Kidney (tissue), 13 donors: ENCODE measurements at regions not wholly inside any gene's neighbourhood (a gene's known extent, or its start where the extent isn't known, plus 50 kb on each side); places are given as distances from the start of the nearest gene placed in this dataset.

Experiments
- DNase-seq, 5 donors: peaks; one replicate each; pipeline ENCODE4 v3.0.0-alpha.2; 2013 to 2020
- FAIRE-seq: peaks from 2 replicates; lab custom pipeline; 2012; peaks lifted over from hg19 to GRCh38; lab: Jason Lieb, UNC
- H3K27ac ChIP-seq, 2 donors: one replicate each; pipeline ENCODE4 v1.7.0; 2013; ENCODE audit warnings: low read depth in 2 of 2, low read length in 2 of 2, inconsistent platforms in 1 of 2
- H3K27me3 ChIP-seq: one replicate; pipeline ENCODE4 v1.7.1; 2013; ENCODE audit warnings: low read length, inconsistent platforms; ENCODE audit not compliant: control insufficient read depth, insufficient read depth
- H3K36me3 ChIP-seq, 3 donors: one replicate each; pipeline versions ENCODE4 v1.7.0 to v1.7.1; 2013; ENCODE audit warnings: low read length in 3 of 3, control low read depth in 1 of 3, inconsistent platforms in 1 of 3; ENCODE audit not compliant: insufficient read depth in 3 of 3, control insufficient read depth in 2 of 3
- H3K4me1 ChIP-seq, 3 donors: one replicate each; pipeline versions ENCODE4 v1.7.0 to v1.7.1; 2013; ENCODE audit warnings: low read length in 3 of 3, inconsistent platforms in 1 of 3, low read depth in 1 of 3; ENCODE audit not compliant: control insufficient read depth in 2 of 3, insufficient read depth in 2 of 3
- H3K4me3 ChIP-seq, 3 donors: one replicate each; pipeline versions ENCODE4 v1.7.0 to v1.8.1; 2013; ENCODE audit warnings: low read length in 3 of 3, control low read depth in 1 of 3, inconsistent platforms in 1 of 3
- H3K9ac ChIP-seq, 3 donors: one replicate each; pipeline versions ENCODE4 v1.7.0 to v1.7.1; 2013; ENCODE audit warnings: low read length in 3 of 3, control low read depth in 1 of 3, inconsistent platforms in 1 of 3
- H3K9me3 ChIP-seq, 3 donors: one replicate each; pipeline versions ENCODE4 v1.7.0 to v1.7.1; 2013; ENCODE audit warnings: low read length in 3 of 3, control low read depth in 1 of 3, inconsistent platforms in 1 of 3; ENCODE audit not compliant: control insufficient read depth in 2 of 3, insufficient read depth in 1 of 3
- intact Hi-C: fragments of 100-400 bp; cut with DNase I; formaldehyde crosslinking; loops from one replicate; pipeline ENCODE4 v1.11.1; 2022
- TF ChIP-seq, protein P1 (sequence below): IDR thresholded peaks from 3 replicates; pipeline ENCODE4 v1.5.1; 2012; ENCODE audit warnings: mild to moderate bottlenecking, moderate library complexity, borderline replicate concordance; ENCODE audit not compliant: insufficient read depth; ENCODE audit errors: extremely low read depth
- donor health status: control.
- donor health status: control.
- donor health status: control.
- donor health status: control.
- donor health status: control.
- donor health status: DM: yes; HTN: yes; CAD: no.
- donor health status: Normal renal cell carcinoma (clear cell type).

- FAIRE-seq = no peak
- intact Hi-C loops = no loop called here
Observed at GRCh38 chr2:8402222-8402621, 279.6 kb upstream of the ID2 start.

DNA sequence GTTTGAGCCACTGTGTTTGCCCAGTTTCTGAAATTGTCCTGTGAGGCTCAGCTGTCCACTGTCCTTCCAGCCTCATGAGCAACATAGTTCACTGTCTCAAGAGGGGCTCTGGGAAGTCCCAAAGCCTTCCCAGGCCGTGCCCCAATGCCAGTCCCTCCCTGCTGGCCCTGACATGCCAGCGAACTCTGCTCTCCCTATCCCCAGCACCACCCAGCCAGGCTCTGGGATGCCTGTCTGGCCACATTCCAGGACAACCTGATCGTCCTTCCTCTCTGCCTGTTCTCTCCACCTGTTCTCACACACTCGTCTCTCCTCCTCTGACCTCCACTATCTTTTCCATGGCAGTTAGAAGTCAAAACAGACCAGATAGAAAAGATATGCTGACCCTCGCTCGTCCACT lies 278.0 kb upstream of the ID2 start:
- Histone ChIP-seq H3K27ac (no peak overlapping the region), H3K4me3 (no peak overlapping the region), H3K9me3 (no peaks in the 10 kb centered on the region), H3K36me3 (no peaks in the 10 kb centered on the region), H3K27me3 (no peaks in the 10 kb centered on the region), H3K9ac (no peak overlapping the region), H3K4me1 (no peaks in the 10 kb centered on the region)
- FAIRE-seq (no peak), DNase-seq (no peak)
- intact Hi-C loops = no loop called here
- TF ChIP-seq, protein P1, sequence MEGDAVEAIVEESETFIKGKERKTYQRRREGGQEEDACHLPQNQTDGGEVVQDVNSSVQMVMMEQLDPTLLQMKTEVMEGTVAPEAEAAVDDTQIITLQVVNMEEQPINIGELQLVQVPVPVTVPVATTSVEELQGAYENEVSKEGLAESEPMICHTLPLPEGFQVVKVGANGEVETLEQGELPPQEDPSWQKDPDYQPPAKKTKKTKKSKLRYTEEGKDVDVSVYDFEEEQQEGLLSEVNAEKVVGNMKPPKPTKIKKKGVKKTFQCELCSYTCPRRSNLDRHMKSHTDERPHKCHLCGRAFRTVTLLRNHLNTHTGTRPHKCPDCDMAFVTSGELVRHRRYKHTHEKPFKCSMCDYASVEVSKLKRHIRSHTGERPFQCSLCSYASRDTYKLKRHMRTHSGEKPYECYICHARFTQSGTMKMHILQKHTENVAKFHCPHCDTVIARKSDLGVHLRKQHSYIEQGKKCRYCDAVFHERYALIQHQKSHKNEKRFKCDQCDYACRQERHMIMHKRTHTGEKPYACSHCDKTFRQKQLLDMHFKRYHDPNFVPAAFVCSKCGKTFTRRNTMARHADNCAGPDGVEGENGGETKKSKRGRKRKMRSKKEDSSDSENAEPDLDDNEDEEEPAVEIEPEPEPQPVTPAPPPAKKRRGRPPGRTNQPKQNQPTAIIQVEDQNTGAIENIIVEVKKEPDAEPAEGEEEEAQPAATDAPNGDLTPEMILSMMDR = no peak

More at GRCh38 chr2:8402222-8402621, 279.6 kb upstream of the ID2 start:
- Histone ChIP-seq H3K4me1 (no peaks in the 10 kb centered on the region), H3K27me3 (no peaks in the 10 kb centered on the region), H3K27ac (no peak overlapping the region), H3K9me3 (no peaks in the 10 kb centered on the region), H3K36me3 (peaks cover 0 to 3% (median 0%) of the 10 kb centered on the region in 3 donors), H3K9ac (no peak overlapping the region), H3K4me3 (no peak overlapping the region)
- TF ChIP-seq, protein P1 = no peak
- DNase-seq = no peak

- TF ChIP-seq, protein P1 = no peak
- H3K9ac ChIP-seq = no peak overlapping the region
- no peak overlapping the region for H3K27ac ChIP-seq
- no peaks in the 10 kb centered on the region for H3K9me3 ChIP-seq
- FAIRE-seq (no peak), DNase-seq (no peak)
- H3K27me3 ChIP-seq = no peaks in the 10 kb centered on the region
- H3K4me3 ChIP-seq = no peak overlapping the region
- intact Hi-C loops = no loop called here
- no peaks in the 10 kb centered on the region for H3K36me3 ChIP-seq
- H3K4me1 ChIP-seq = no peaks in the 10 kb centered on the region
Observed at GRCh38 chr2:8405334-8405733, 276.5 kb upstream of the ID2 start.

DNA sequence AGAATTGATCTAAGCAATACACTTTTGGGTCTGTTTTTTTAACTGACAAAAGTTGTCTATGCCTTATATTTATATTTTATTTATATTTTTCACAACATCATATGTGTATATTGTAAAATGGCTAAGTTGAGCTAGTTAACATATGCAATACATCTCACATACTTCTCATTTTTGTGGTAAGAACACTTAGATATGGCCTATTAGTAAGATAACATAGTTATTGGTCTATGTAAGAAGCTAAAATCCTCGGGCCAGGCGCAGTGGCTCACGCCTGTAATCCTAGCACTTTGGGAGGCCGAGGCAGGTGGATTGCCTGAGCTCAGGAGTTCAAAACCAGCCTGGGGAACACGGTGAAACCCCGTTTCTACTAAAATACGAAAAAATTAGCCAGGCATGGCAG lies 275.6 kb upstream of the ID2 start:
- intact Hi-C loops = no loop called here
- Histone ChIP-seq H3K9ac (no peak overlapping the region), H3K27ac (no peak overlapping the region), H3K36me3 (no peaks in the 10 kb centered on the region), H3K9me3 (no peaks in the 10 kb centered on the region), H3K4me1 (no peaks in the 10 kb centered on the region), H3K4me3 (no peak overlapping the region), H3K27me3 (no peaks in the 10 kb centered on the region)
- FAIRE-seq (no peak), DNase-seq (peak in 1 of 5 donors; percentile 26)
- TF ChIP-seq, protein P1 = no peak
